Astrocyte (in vitro differentiated cells and primary cell): ENCODE measurements at regions not wholly inside any gene's neighbourhood (a gene's known extent, or its start where the extent isn't known, plus 50 kb on each side); places are given as distances from the start of the nearest gene placed in this dataset.
A peak's percentile ranks its signal among the peaks of the same experiment; 100 is the strongest.

Experiments
- DNase-seq: peaks from one replicate; pipeline ENCODE4 v3.0.0-alpha.2; 2010; ENCODE audit warnings: low read depth
- FAIRE-seq: peaks from 2 replicates; lab custom pipeline; 2011; peaks lifted over from hg19 to GRCh38; lab: Jason Lieb, UNC
- H2AFZ ChIP-seq: 2 replicates; pipeline ENCODE4 v1.6.0; 2012; ENCODE audit warnings: low read depth, low read length, inconsistent platforms
- H3K27ac ChIP-seq: 2 replicates; pipeline ENCODE4 v1.5.1; 2011; ENCODE audit warnings: low read depth, low read length, inconsistent platforms
- H3K27me3 ChIP-seq: 2 replicates; pipeline ENCODE4 v1.6.0; 2011; ENCODE audit warnings: low read length, inconsistent platforms; ENCODE audit not compliant: insufficient read depth
- H3K36me3 ChIP-seq: 2 replicates; pipeline ENCODE4 v1.5.1; 2011; ENCODE audit warnings: low read length, inconsistent platforms; ENCODE audit not compliant: insufficient read depth
- H3K4me1 ChIP-seq: 2 replicates; pipeline ENCODE4 v1.5.1; 2011; ENCODE audit warnings: low read length, inconsistent platforms; ENCODE audit not compliant: insufficient read depth
- H3K4me2 ChIP-seq: 2 replicates; pipeline ENCODE4 v1.6.0; 2012; ENCODE audit warnings: low read length, inconsistent platforms
- H3K4me3 ChIP-seq: 2 replicates; pipeline ENCODE4 v1.5.1; 2011; ENCODE audit warnings: low read depth, mild to moderate bottlenecking, low read length, inconsistent platforms; ENCODE audit not compliant: insufficient read depth
- H3K79me2 ChIP-seq: 2 replicates; pipeline ENCODE4 v1.6.0; 2012; ENCODE audit warnings: mild to moderate bottlenecking, low read length, inconsistent platforms; ENCODE audit not compliant: insufficient read depth
- H3K9ac ChIP-seq: 2 replicates; pipeline ENCODE4 v1.6.0; 2012; ENCODE audit warnings: mild to moderate bottlenecking, low read length, inconsistent platforms
- H3K9me3 ChIP-seq: 2 replicates; pipeline ENCODE4 v1.5.1; 2012; ENCODE audit warnings: low read depth, mild to moderate bottlenecking, low read length, inconsistent platforms; ENCODE audit not compliant: insufficient read depth
- H4K20me1 ChIP-seq: 2 replicates; pipeline ENCODE4 v1.6.0; 2012; ENCODE audit warnings: low read length, inconsistent platforms; ENCODE audit not compliant: insufficient read depth
- H3K27ac Mint-ChIP-seq: one replicate; pipeline ENCODE4 v1.8.0; 2021; ENCODE audit warnings: mild to moderate bottlenecking, mixed read lengths; ENCODE audit not compliant: unreplicated experiment
- H3K27me3 Mint-ChIP-seq: one replicate; pipeline ENCODE4 v1.8.0; 2021; ENCODE audit warnings: low read depth, mixed read lengths; ENCODE audit not compliant: unreplicated experiment
- H3K36me3 Mint-ChIP-seq: one replicate; pipeline ENCODE4 v1.8.0; 2021; ENCODE audit warnings: low read depth, mixed read lengths; ENCODE audit not compliant: unreplicated experiment
- H3K4me1 Mint-ChIP-seq: one replicate; pipeline ENCODE4 v1.8.0; 2021; ENCODE audit warnings: low read depth, mixed read lengths; ENCODE audit not compliant: unreplicated experiment
- H3K4me3 Mint-ChIP-seq: one replicate; pipeline ENCODE4 v1.8.0; 2021; ENCODE audit warnings: mild to moderate bottlenecking, moderate library complexity, mixed read lengths; ENCODE audit not compliant: unreplicated experiment
- H3K9me3 Mint-ChIP-seq: one replicate; pipeline ENCODE4 v1.8.0; 2021; ENCODE audit warnings: mild to moderate bottlenecking, mixed read lengths; ENCODE audit not compliant: unreplicated experiment
- EZH2 ChIP-seq: IDR thresholded peaks from 2 replicates; pipeline ENCODE4 v1.6.1; 2012; ENCODE audit warnings: mild to moderate bottlenecking, low read length, inconsistent platforms; ENCODE audit not compliant: insufficient read depth
- TF ChIP-seq, protein P1 (sequence below): IDR thresholded peaks from 2 replicates; pipeline ENCODE4 v1.5.1; 2011; ENCODE audit warnings: low read depth, mild to moderate bottlenecking, inconsistent platforms, low read length, moderate library complexity; ENCODE audit not compliant: insufficient read depth

- TF ChIP-seq, protein P1, sequence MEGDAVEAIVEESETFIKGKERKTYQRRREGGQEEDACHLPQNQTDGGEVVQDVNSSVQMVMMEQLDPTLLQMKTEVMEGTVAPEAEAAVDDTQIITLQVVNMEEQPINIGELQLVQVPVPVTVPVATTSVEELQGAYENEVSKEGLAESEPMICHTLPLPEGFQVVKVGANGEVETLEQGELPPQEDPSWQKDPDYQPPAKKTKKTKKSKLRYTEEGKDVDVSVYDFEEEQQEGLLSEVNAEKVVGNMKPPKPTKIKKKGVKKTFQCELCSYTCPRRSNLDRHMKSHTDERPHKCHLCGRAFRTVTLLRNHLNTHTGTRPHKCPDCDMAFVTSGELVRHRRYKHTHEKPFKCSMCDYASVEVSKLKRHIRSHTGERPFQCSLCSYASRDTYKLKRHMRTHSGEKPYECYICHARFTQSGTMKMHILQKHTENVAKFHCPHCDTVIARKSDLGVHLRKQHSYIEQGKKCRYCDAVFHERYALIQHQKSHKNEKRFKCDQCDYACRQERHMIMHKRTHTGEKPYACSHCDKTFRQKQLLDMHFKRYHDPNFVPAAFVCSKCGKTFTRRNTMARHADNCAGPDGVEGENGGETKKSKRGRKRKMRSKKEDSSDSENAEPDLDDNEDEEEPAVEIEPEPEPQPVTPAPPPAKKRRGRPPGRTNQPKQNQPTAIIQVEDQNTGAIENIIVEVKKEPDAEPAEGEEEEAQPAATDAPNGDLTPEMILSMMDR, result no peak
- TF ChIP-seq EZH2, result no peak
- Histone ChIP-seq H3K27ac (no peak overlapping the region), H3K9ac (no peak overlapping the region)
Measured at GRCh38 chr5:167702014-167702413, 589.4 kb upstream of the WWC1 start.

DNA sequence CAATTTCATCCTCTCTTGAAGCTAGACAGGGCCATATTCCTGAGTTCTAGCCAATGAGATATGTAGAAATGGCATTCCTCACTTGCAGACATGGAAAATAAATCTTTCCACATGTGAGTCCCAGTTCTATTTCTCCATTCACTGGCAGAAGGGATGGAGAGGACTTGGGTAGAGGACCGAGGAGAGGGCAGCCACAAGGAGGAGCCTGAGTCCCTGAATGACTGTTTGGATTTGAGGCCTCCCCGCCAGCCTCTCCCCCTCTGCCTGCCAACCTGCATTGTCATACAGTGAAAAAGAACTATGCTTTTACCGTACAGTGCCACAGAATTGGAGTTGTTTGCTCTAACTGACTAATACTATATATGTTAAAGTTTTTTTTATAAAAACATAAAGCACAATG is 583.0 kb upstream of the WWC1 start:
- no peak overlapping the region for H3K27ac Mint-ChIP-seq

More at GRCh38 chr5:167702014-167702413, 589.4 kb upstream of the WWC1 start:
- Histone ChIP-seq H3K4me1 (peaks cover 31% of the 10 kb centered on the region), H3K27me3 (no peaks in the 10 kb centered on the region), H3K9me3 (no peaks in the 10 kb centered on the region), H3K4me2 (no peak overlapping the region), H2AFZ (peak overlapping the region; percentile 25), H3K4me3 (no peak overlapping the region), H3K36me3 (no peaks in the 10 kb centered on the region), H4K20me1 (no peaks in the 10 kb centered on the region), H3K79me2 (no peaks in the 10 kb centered on the region)
- no peak overlapping the region for H3K4me3 Mint-ChIP-seq
- peaks cover 8% of the 10 kb centered on the region for H3K36me3 Mint-ChIP-seq
- DNase-seq (no peak), FAIRE-seq (peak; percentile 73)
- peaks cover 38% of the 10 kb centered on the region for H3K4me1 Mint-ChIP-seq
- peaks cover under 1% of the 10 kb centered on the region for H3K9me3 Mint-ChIP-seq
- no peaks in the 10 kb centered on the region for H3K27me3 Mint-ChIP-seq
- peak overlapping the region; percentile 19 for H3K27ac Mint-ChIP-seq

DNA sequence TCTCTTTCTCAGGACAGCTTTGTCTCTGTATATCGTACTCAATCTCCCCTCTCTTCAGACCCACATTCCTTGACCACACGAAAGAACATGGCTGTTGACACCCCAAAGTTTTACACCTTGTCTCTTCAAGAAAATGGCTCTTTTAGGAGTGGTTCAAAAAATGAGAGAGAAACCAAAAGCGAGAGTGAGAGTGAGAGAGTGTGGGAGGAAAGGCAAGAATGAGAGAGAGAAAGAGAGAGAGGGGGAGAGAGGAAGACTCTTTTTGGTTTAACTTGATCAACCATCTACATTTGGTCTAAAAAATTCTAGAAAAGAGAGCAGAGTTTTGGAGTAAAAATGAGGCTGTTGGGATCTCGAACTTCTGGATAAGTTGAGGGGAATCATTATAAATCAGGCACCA is 581.8 kb upstream of the WWC1 start:
- TF ChIP-seq, protein P1, result no peak
- TF ChIP-seq EZH2, result no peak
- peaks cover 2% of the 10 kb centered on the region for H3K4me1 Mint-ChIP-seq
- Histone ChIP-seq H3K27ac (no peak overlapping the region), H4K20me1 (no peaks in the 10 kb centered on the region), H3K9ac (no peak overlapping the region), H3K36me3 (no peaks in the 10 kb centered on the region), H3K9me3 (no peaks in the 10 kb centered on the region), H3K4me1 (no peaks in the 10 kb centered on the region), H3K4me3 (no peak overlapping the region), H3K79me2 (no peaks in the 10 kb centered on the region), H3K4me2 (no peak overlapping the region), H2AFZ (no peak overlapping the region), H3K27me3 (no peaks in the 10 kb centered on the region)
- DNase-seq (no peak), FAIRE-seq (no peak)
- H3K36me3 Mint-ChIP-seq, result peaks cover 7% of the 10 kb centered on the region
- no peak overlapping the region for H3K27ac Mint-ChIP-seq
- H3K4me3 Mint-ChIP-seq, result no peak overlapping the region
- no peaks in the 10 kb centered on the region for H3K9me3 Mint-ChIP-seq
- H3K27me3 Mint-ChIP-seq, result no peaks in the 10 kb centered on the region

More for the DNA sequence above, 583.0 kb upstream of the WWC1 start:
- Histone ChIP-seq H3K27me3 (no peaks in the 10 kb centered on the region), H3K27ac (no peak overlapping the region), H3K36me3 (no peaks in the 10 kb centered on the region), H3K4me3 (no peak overlapping the region), H4K20me1 (no peaks in the 10 kb centered on the region), H3K4me2 (no peak overlapping the region), H3K9ac (no peak overlapping the region), H2AFZ (no peak overlapping the region), H3K9me3 (no peaks in the 10 kb centered on the region), H3K79me2 (no peaks in the 10 kb centered on the region), H3K4me1 (no peaks in the 10 kb centered on the region)
- no peak for TF ChIP-seq EZH2
- TF ChIP-seq, protein P1, result no peak
- Mint-ChIP-seq H3K4me3 (no peak overlapping the region), H3K9me3 (no peaks in the 10 kb centered on the region), H3K36me3 (peaks cover 10% of the 10 kb centered on the region), H3K4me1 (no peaks in the 10 kb centered on the region), H3K27me3 (no peaks in the 10 kb centered on the region)
- FAIRE-seq (no peak), DNase-seq (no peak)
